ENCODE measurements at regions not wholly inside any gene's neighbourhood (a gene's known extent, or its start where the extent isn't known, plus 50 kb on each side); places are given as distances from the start of the nearest gene placed in this dataset.

GRCh38 chr1:192756314-192756713 is 52.5 kb upstream of the RGS2 start:
- no peak for TF ChIP-seq SRF (IDR thresholded peaks at IDR 0.05; ENCODE audit: low read depth, low read length)
- no peak overlapping the region for H3K27ac ChIP-seq (ENCODE audit: low read depth, low read length)
- 81% methylated on average over 4 of the region's 4 CpGs; no CpG with 5 or more reads in 1 of the 2 experiments for WGBS, 2 experiments (ENCODE audit: extremely low coverage in 1 of 2, insufficient coverage in 1 of 2, insufficient read length in 1 of 2, insufficient replicate concordance in 2 of 2, low coverage in 1 of 2, low lambda C conversion rate in 2 of 2, missing lambda C conversion rate in 1 of 2)
- no peak overlapping the region for H3K14ac ChIP-seq (ENCODE audit: insufficient read length)
- H4K5ac ChIP-seq (ENCODE audit: insufficient read length, low read depth, low read length) = no peak overlapping the region
- H3K4me3 ChIP-seq (ENCODE audit: extremely low read depth in 1 of 4, insufficient read depth in 2 of 4, low read depth in 3 of 4, low read length in 4 of 4) = no peak overlapping the region
- peaks cover 0 to 1% of the 10 kb centered on the region in 2 experiments; a peak in 1 of 4 replicates for H3K9me3 ChIP-seq (ENCODE audit: insufficient read depth in 2 of 2, low read depth in 1 of 2, low read length in 1 of 2)
- H2AK5ac ChIP-seq (ENCODE audit: low read depth, low read length) = no peak overlapping the region
- H3K4ac ChIP-seq (replicated peaks; ENCODE audit: insufficient read length, low read depth, low read length) = no peak overlapping the region
- H2AFZ ChIP-seq (ENCODE audit: low read length) = no peak overlapping the region
- FAIRE-seq (no peak), DNase-seq (ENCODE audit: low read depth in 1 of 2, low spot score in 2 of 2) (no peak)
- no peak overlapping the region for H2BK120ac ChIP-seq (replicated peaks; ENCODE audit: low read depth, low read length)
- 0 out of 2 replicates have a peak overlapping the region, but pooled peaks have one; percentile 27 for H3K18ac ChIP-seq (ENCODE audit: extremely low read depth, low read length)
- no peak overlapping the region for H4K91ac ChIP-seq (replicated peaks; ENCODE audit: insufficient read length, low read length)
- no peaks in the 10 kb centered on the region for H3K79me2 ChIP-seq (ENCODE audit: control insufficient read depth in 1 of 2, insufficient read depth in 2 of 2, low read length in 2 of 2)
- H3K56ac ChIP-seq (replicated peaks; ENCODE audit: insufficient read length, low read depth, low read length) = no peak overlapping the region
- H3K27me3 ChIP-seq (replicated peaks in 1 of 4; ENCODE audit: control insufficient read depth in 3 of 4, extremely low read depth in 1 of 4, insufficient read depth in 3 of 4, low read length in 3 of 4) = peaks cover 0 to 1% (median 0%) of the 10 kb centered on the region in 4 experiments; a peak in 1 of 7 replicates
- H3K4me1 ChIP-seq (replicated peaks in 1 of 4; ENCODE audit: control insufficient read depth in 3 of 4, insufficient read depth in 4 of 4, low read length in 3 of 4) = no peaks in the 10 kb centered on the region
- H3K9ac ChIP-seq (replicated peaks in 1 of 4; ENCODE audit: extremely low read depth in 1 of 4, low read depth in 3 of 4, low read length in 3 of 4) = no peak overlapping the region
- POLR2A ChIA-PET (ENCODE audit: partially characterized antibody) = no interaction called here
- no peak overlapping the region for H2BK15ac ChIP-seq (ENCODE audit: low read length)
- H3K23ac ChIP-seq (ENCODE audit: insufficient read length) = no peak overlapping the region
- CTCF ChIA-PET (ENCODE audit: partially characterized antibody) = interaction anchor here (0.8 to 0.9 kb wide), 2 partner anchors 9 to 10 kb away, joined by 3 read pairs; no protein-coding TSS in a partner anchor
- no peaks in the 10 kb centered on the region for H3K79me1 ChIP-seq (ENCODE audit: low read depth, low read length)
- no peak overlapping the region for H2BK5ac ChIP-seq (ENCODE audit: low read depth, low read length)
- no peak overlapping the region for H4K8ac ChIP-seq (ENCODE audit: extremely low read depth, insufficient read depth, low read length)
- H3K36me3 ChIP-seq (ENCODE audit: control insufficient read depth in 2 of 4, insufficient read depth in 4 of 4, low read length in 3 of 4) = no peaks in the 10 kb centered on the region
- no peak overlapping the region for H3K4me2 ChIP-seq (ENCODE audit: insufficient read depth in 1 of 2, low read depth in 2 of 2, low read length in 2 of 2)
- H3K23me2 ChIP-seq (ENCODE audit: low read depth, low read length) = no peaks in the 10 kb centered on the region
- H4K20me1 ChIP-seq (replicated peaks in 1 of 2; ENCODE audit: control insufficient read depth in 1 of 2, insufficient read depth in 2 of 2, low read length in 2 of 2) = no peaks in the 10 kb centered on the region
- H2BK12ac ChIP-seq (ENCODE audit: low read depth, low read length) = no peak overlapping the region
- no peak overlapping the region for H2BK20ac ChIP-seq (ENCODE audit: low read length)

Data from H1 (cell line).